Tibial nerve (tissue), 4 donors: ENCODE measurements at regions not wholly inside any gene's neighbourhood (a gene's known extent, or its start where the extent isn't known, plus 50 kb on each side); places are given as distances from the start of the nearest gene placed in this dataset.

Source experiments
- DNase-seq, 2 donors: peaks; one replicate each; pipeline ENCODE4 v3.0.0-alpha.2; 2019; ENCODE audit warnings: low spot score in 2 of 2
- H3K27ac ChIP-seq, 4 donors: fragments of 200-600 bp; sonication (generic) in 3 of 4; one replicate each; pipeline ENCODE4 v1.5.1; 2017 to 2019; ENCODE audit warnings: mild to moderate bottlenecking in 1 of 4
- H3K27me3 ChIP-seq, 2 donors: fragments of 200-600 bp; sonication (generic) in 1 of 2; one replicate each; pipeline versions ENCODE4 v1.5.1 to v1.6.0; 2017 to 2019
- H3K36me3 ChIP-seq, 3 donors: fragments of 200-600 bp; sonication (generic); one replicate each; pipeline ENCODE4 v1.5.1; 2018 to 2019
- H3K4me1 ChIP-seq, 4 donors: fragments of 200-600 bp; sonication (generic) in 3 of 4; one replicate each; pipeline ENCODE4 v1.5.1; 2017 to 2019
- H3K4me3 ChIP-seq, 4 donors: fragments of 200-600 bp; sonication (generic) in 3 of 4; one replicate each; pipeline ENCODE4 v1.5.1; 2017 to 2019; ENCODE audit warnings: mild to moderate bottlenecking in 1 of 4, moderate library complexity in 1 of 4
- H3K9me3 ChIP-seq, 4 donors: fragments of 200-600 bp; sonication (generic) in 3 of 4; one replicate each; pipeline ENCODE4 v1.5.1; 2017 to 2019
- CTCF ChIP-seq, 5 experiments: fragments of 200-600 bp in 3 of 5; fragments of 450-650 bp in 2 of 5; sonication (generic) in 3 of 5; IDR thresholded peaks; one replicate each; pipeline ENCODE4 v1.5.1; 2016 to 2019; ENCODE audit warnings: antibody characterized with exemption in 5 of 5, mild to moderate bottlenecking in 3 of 5, moderate library complexity in 2 of 5
- EP300 ChIP-seq, 2 donors: sonication (generic); formaldehyde crosslinking; IDR thresholded peaks; one replicate each; pipeline ENCODE4 v1.6.1; 2017; ENCODE audit warnings: antibody characterized with exemption in 2 of 2, mild to moderate bottlenecking in 1 of 2
- POLR2A ChIP-seq, 2 donors: fragments of 450-650 bp; IDR thresholded peaks; one replicate each; pipeline ENCODE4 v1.6.1; 2017; ENCODE audit warnings: antibody characterized with exemption in 2 of 2, mild to moderate bottlenecking in 2 of 2, moderate library complexity in 2 of 2
- WGBS, 2 donors: methylation state at CpG; one replicate each; pipeline ENCODE4 v1.1.5; 2018; 5-methylcytosine and 5-hydroxymethylcytosine counted together

GRCh38 chr3:107899990-107900651 is 190.7 kb downstream of the CD47 start:
- no peaks in the 10 kb centered on the region for H3K27me3 ChIP-seq
- 81 to 83% methylated on average over 4 of the region's 4 CpGs for WGBS, 2 donors

DNA sequence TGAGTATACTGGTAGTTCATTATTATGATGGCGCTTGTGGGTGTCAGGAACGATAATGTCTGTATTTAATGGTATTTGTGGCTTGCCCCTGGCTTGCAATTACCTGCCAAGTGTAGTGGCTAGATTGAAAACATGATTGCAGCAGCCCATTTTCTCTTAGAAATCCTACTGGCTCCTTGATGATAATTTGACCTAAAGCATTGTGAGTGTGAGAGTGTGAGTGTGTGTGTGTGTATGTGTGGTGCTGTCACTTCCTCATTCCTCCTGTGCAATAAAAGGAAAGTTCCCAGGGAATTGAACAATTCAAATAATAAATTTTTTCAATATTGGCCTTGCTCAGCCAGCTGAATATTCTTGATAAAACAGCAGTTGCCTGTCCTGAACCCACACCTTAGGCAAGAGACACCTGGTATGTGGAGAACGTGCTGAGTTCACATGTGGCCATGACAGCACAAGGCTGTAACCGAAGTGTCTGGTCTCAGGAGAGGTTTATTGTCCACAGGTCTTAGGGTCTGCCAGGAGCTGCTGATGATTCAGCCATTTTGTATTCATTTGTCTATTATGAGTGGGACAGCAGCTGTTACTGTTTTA is 193.3 kb downstream of the CD47 start:
- H3K4me3 ChIP-seq: no peak overlapping the region
- WGBS, 2 donors: 45% methylated on average over 4 of the region's 4 CpGs

More at GRCh38 chr3:107899990-107900651, 190.7 kb downstream of the CD47 start:
- Histone ChIP-seq H3K4me1 (peaks cover 0 to 8% (median 0%) of the 10 kb centered on the region in 4 donors), H3K27ac (no peak overlapping the region), H3K36me3 (no peaks in the 10 kb centered on the region), H3K9me3 (no peaks in the 10 kb centered on the region), H3K4me3 (no peak overlapping the region)
- no peak for TF ChIP-seq EP300 (IDR thresholded peaks at IDR 0.05)
- TF ChIP-seq CTCF (IDR thresholded peaks at IDR 0.05): no peak
- TF ChIP-seq POLR2A (IDR thresholded peaks at IDR 0.05): no peak
- DNase-seq: no peak

GRCh38 chr3:107894998-107895397 is 195.8 kb downstream of the CD47 start:
- no peak for TF ChIP-seq CTCF (IDR thresholded peaks at IDR 0.05)
- TF ChIP-seq POLR2A (IDR thresholded peaks at IDR 0.05): no peak
- TF ChIP-seq EP300 (IDR thresholded peaks at IDR 0.05): no peak
- no peaks in the 10 kb centered on the region for H3K4me1 ChIP-seq
- no peak overlapping the region for H3K4me3 ChIP-seq
- WGBS, 2 donors: 88 to 93% methylated on average over 4 of the region's 4 CpGs
- no peak for DNase-seq
- no peak overlapping the region for H3K27ac ChIP-seq
- no peaks in the 10 kb centered on the region for H3K27me3 ChIP-seq
- H3K36me3 ChIP-seq: no peaks in the 10 kb centered on the region
- no peaks in the 10 kb centered on the region for H3K9me3 ChIP-seq

More for the DNA sequence above, 193.3 kb downstream of the CD47 start:
- Histone ChIP-seq H3K9me3 (no peaks in the 10 kb centered on the region), H3K27me3 (no peaks in the 10 kb centered on the region), H3K4me1 (no peaks in the 10 kb centered on the region), H3K27ac (no peak overlapping the region), H3K36me3 (no peaks in the 10 kb centered on the region)
- no peak for TF ChIP-seq EP300 (IDR thresholded peaks at IDR 0.05)
- TF ChIP-seq CTCF (IDR thresholded peaks at IDR 0.05): no peak
- TF ChIP-seq POLR2A (IDR thresholded peaks at IDR 0.05): no peak
- no peak for DNase-seq

DNA sequence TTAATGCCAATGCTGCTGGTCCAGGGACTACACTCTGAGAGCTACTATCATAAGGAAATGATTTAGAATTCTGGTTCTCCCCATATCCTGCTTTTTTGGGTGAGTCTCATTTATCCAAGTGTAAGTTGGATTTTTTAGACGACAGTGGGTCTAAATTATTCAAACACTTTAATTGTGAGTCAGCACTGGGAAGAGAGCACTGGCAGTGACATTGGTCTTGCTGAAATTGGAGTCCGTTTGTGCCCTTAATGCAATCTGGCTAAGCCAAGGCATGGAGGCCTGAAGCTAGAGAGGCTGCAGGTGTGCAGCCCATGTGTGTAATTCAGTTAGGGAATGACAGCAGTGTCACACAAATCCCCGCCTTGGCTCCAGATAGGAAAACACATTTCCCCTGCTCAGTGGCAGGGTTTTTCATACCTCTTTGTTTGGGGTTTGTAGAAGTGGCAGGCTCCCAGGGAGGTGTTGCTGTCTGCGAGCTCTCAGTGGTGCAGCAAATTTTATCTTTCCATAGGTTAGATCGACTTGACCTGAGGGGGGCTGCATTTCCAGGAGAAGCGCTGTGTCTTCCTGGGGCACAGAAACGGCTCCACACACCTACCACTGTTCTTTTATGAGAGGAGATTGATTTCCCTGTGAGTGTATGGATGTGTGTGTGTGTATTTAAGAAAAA is 197.7 kb downstream of the CD47 start:
- Histone ChIP-seq H3K27ac (no peak overlapping the region), H3K4me1 (no peaks in the 10 kb centered on the region), H3K27me3 (no peaks in the 10 kb centered on the region), H3K4me3 (no peak overlapping the region), H3K9me3 (peaks cover 0 to 3% (median 0%) of the 10 kb centered on the region in 4 donors), H3K36me3 (no peaks in the 10 kb centered on the region)
- DNase-seq: no peak
- WGBS, 2 donors: 55 to 64% methylated on average over 7 of the region's 7 CpGs
- TF ChIP-seq POLR2A (IDR thresholded peaks at IDR 0.05) (no peak), CTCF (IDR thresholded peaks at IDR 0.05) (no peak), EP300 (IDR thresholded peaks at IDR 0.05) (no peak)
